ENCODE measurements at regions not wholly inside any gene's neighbourhood (a gene's known extent, or its start where the extent isn't known, plus 50 kb on each side); places are given as distances from the start of the nearest gene placed in this dataset.

GRCh38 chr13:90168953-90169352 lies 1178.5 kb upstream of the MIR17HG start:
- no peaks in the 10 kb centered on the region for H3K4me1 Mint-ChIP-seq
- no peaks in the 10 kb centered on the region for H3K27me3 Mint-ChIP-seq (ENCODE audit: insufficient read depth, low read depth)
- H3K36me3 Mint-ChIP-seq = no peaks in the 10 kb centered on the region
- H3K27me3 ChIP-seq = no peaks in the 10 kb centered on the region
- no peak for DNase-seq (ENCODE audit: low spot score)
- no peak overlapping the region for H2AFZ ChIP-seq (replicated peaks)
- no peaks in the 10 kb centered on the region for H3K9me3 Mint-ChIP-seq
- no peak overlapping the region for H3K27ac Mint-ChIP-seq
- no peak for TF ChIP-seq CTCF (IDR thresholded peaks at IDR 0.05)
- no peak for TF ChIP-seq EZH2phosphoT487 (IDR thresholded peaks at IDR 0.05)
- no peak for TF ChIP-seq EZH2 (IDR thresholded peaks at IDR 0.05)
- no peaks in the 10 kb centered on the region for H3K36me3 ChIP-seq
- no peak overlapping the region for H3K9ac ChIP-seq
- no peaks in the 10 kb centered on the region for H3K9me3 ChIP-seq (ENCODE audit: low read depth)
- H3F3A ChIP-seq (ENCODE audit: low read depth) = no peaks in the 10 kb centered on the region
- H3K4me3 ChIP-seq = no peak overlapping the region
- no peak overlapping the region for H3K27ac ChIP-seq
- no peak overlapping the region for H3K4me2 ChIP-seq
- no peaks in the 10 kb centered on the region for H4K20me1 ChIP-seq (ENCODE audit: low read depth)
- no peaks in the 10 kb centered on the region for H3K79me2 ChIP-seq (ENCODE audit: low read depth)
- H3K4me3 Mint-ChIP-seq = no peak overlapping the region
- H3K4me1 ChIP-seq = no peaks in the 10 kb centered on the region

GRCh38 chr13:90170208-90170607 lies 1177.3 kb upstream of the MIR17HG start:
- TF ChIP-seq EZH2phosphoT487 (IDR thresholded peaks at IDR 0.05) (no peak), EZH2 (IDR thresholded peaks at IDR 0.05) (no peak), CTCF (IDR thresholded peaks at IDR 0.05) (no peak)
- Histone ChIP-seq H3K4me3 (no peak overlapping the region), H3K27ac (no peak overlapping the region), H3K27me3 (no peaks in the 10 kb centered on the region), H2AFZ (replicated peaks) (peak overlapping the region; percentile 37), H3K4me1 (no peaks in the 10 kb centered on the region), H3K4me2 (no peak overlapping the region), H4K20me1 (ENCODE audit: low read depth) (no peaks in the 10 kb centered on the region), H3K36me3 (no peaks in the 10 kb centered on the region), H3K9me3 (ENCODE audit: low read depth) (no peaks in the 10 kb centered on the region), H3F3A (ENCODE audit: low read depth) (no peaks in the 10 kb centered on the region), H3K79me2 (ENCODE audit: low read depth) (no peaks in the 10 kb centered on the region), H3K9ac (no peak overlapping the region)
- DNase-seq (ENCODE audit: low spot score) = no peak
- Mint-ChIP-seq H3K4me1 (no peaks in the 10 kb centered on the region), H3K27me3 (ENCODE audit: insufficient read depth, low read depth) (no peaks in the 10 kb centered on the region), H3K36me3 (no peaks in the 10 kb centered on the region), H3K27ac (no peak overlapping the region), H3K9me3 (no peaks in the 10 kb centered on the region), H3K4me3 (no peak overlapping the region)

- DNase-seq (ENCODE audit: low spot score) = no peak
- Histone ChIP-seq H2AFZ (replicated peaks) (no peak overlapping the region), H3K9me3 (ENCODE audit: low read depth) (no peaks in the 10 kb centered on the region), H3K9ac (no peak overlapping the region), H3K79me2 (ENCODE audit: low read depth) (no peaks in the 10 kb centered on the region), H3K4me3 (no peak overlapping the region), H3K27me3 (no peaks in the 10 kb centered on the region), H3K4me2 (no peak overlapping the region), H4K20me1 (ENCODE audit: low read depth) (no peaks in the 10 kb centered on the region), H3K27ac (no peak overlapping the region), H3F3A (ENCODE audit: low read depth) (no peaks in the 10 kb centered on the region), H3K4me1 (no peaks in the 10 kb centered on the region), H3K36me3 (no peaks in the 10 kb centered on the region)
- Mint-ChIP-seq H3K4me1 (peaks cover 3% of the 10 kb centered on the region), H3K36me3 (no peaks in the 10 kb centered on the region), H3K27me3 (ENCODE audit: insufficient read depth, low read depth) (no peaks in the 10 kb centered on the region), H3K27ac (no peak overlapping the region), H3K9me3 (no peaks in the 10 kb centered on the region), H3K4me3 (no peak overlapping the region)
- TF ChIP-seq EZH2phosphoT487 (IDR thresholded peaks at IDR 0.05) (no peak), CTCF (IDR thresholded peaks at IDR 0.05) (no peak), EZH2 (IDR thresholded peaks at IDR 0.05) (no peak)
Measured at GRCh38 chr13:90171649-90172048, 1175.8 kb upstream of the MIR17HG start.

- Histone ChIP-seq H3K79me2 (ENCODE audit: low read depth) (no peaks in the 10 kb centered on the region), H3K36me3 (no peaks in the 10 kb centered on the region), H3K4me1 (no peaks in the 10 kb centered on the region), H3K27me3 (no peaks in the 10 kb centered on the region), H3K4me2 (no peak overlapping the region), H3K9me3 (ENCODE audit: low read depth) (no peaks in the 10 kb centered on the region), H3F3A (ENCODE audit: low read depth) (no peaks in the 10 kb centered on the region), H2AFZ (replicated peaks) (no peak overlapping the region), H3K9ac (no peak overlapping the region), H4K20me1 (ENCODE audit: low read depth) (no peaks in the 10 kb centered on the region), H3K4me3 (no peak overlapping the region), H3K27ac (no peak overlapping the region)
- no peak overlapping the region for H3K27ac Mint-ChIP-seq
- H3K36me3 Mint-ChIP-seq = no peaks in the 10 kb centered on the region
- no peak overlapping the region for H3K4me3 Mint-ChIP-seq
- no peaks in the 10 kb centered on the region for H3K27me3 Mint-ChIP-seq (ENCODE audit: insufficient read depth, low read depth)
- no peak for DNase-seq (ENCODE audit: low spot score)
- peaks cover 3% of the 10 kb centered on the region for H3K4me1 Mint-ChIP-seq
- H3K9me3 Mint-ChIP-seq = no peaks in the 10 kb centered on the region
- no peak for TF ChIP-seq EZH2 (IDR thresholded peaks at IDR 0.05)
- no peak for TF ChIP-seq EZH2phosphoT487 (IDR thresholded peaks at IDR 0.05)
- TF ChIP-seq CTCF (IDR thresholded peaks at IDR 0.05) = no peak
Measured at GRCh38 chr13:90177512-90177911, 1170.0 kb upstream of the MIR17HG start.

Measured in neural progenitor cell (in vitro differentiated cells).